ENCODE measurements at regions not wholly inside any gene's neighbourhood (a gene's known extent, or its start where the extent isn't known, plus 50 kb on each side); places are given as distances from the start of the nearest gene placed in this dataset.

- no peaks in the 10 kb centered on the region for H3K79me1 ChIP-seq (ENCODE audit: insufficient read depth, low read depth, low read length, poor library complexity, severe bottlenecking)
- H2BK20ac ChIP-seq (ENCODE audit: low read depth, low read length, poor library complexity, severe bottlenecking) = no peak overlapping the region
- H4K5ac ChIP-seq (ENCODE audit: insufficient read length, low read depth, low read length) = no peak overlapping the region
- H2AFZ ChIP-seq (ENCODE audit: low read length) = no peak overlapping the region
- Mint-ChIP-seq H3K4me3 (no peak overlapping the region), H3K36me3 (ENCODE audit: insufficient read depth in 1 of 3, low read depth in 3 of 3) (peaks cover 2 to 12% (median 5%) of the 10 kb centered on the region in 3 experiments; a peak in 4 of 7 replicates), H3K27me3 (ENCODE audit: low read depth) (no peaks in the 10 kb centered on the region), H3K4me1 (peaks cover 4 to 6% of the 10 kb centered on the region in 2 experiments; a peak in 2 of 4 replicates), H3K27ac (no peak overlapping the region), H3K9me3 (peaks cover 4 to 8% of the 10 kb centered on the region in 2 experiments; a peak in 4 of 5 replicates)
- no peaks in the 10 kb centered on the region for H3K23me2 ChIP-seq (ENCODE audit: insufficient read length, low read depth, low read length, poor library complexity, severe bottlenecking)
- no peaks in the 10 kb centered on the region for H3K4me1 ChIP-seq (ENCODE audit: insufficient read depth, low read length)
- no peaks in the 10 kb centered on the region for H4K20me1 ChIP-seq (ENCODE audit: control insufficient read depth, insufficient read depth, insufficient read length)
- no peaks in the 10 kb centered on the region for H3K9me3 ChIP-seq (ENCODE audit: control insufficient read depth, low read depth, low read length)
- H3K27me3 ChIP-seq (ENCODE audit: insufficient read depth, low read length) = no peaks in the 10 kb centered on the region
- no peak overlapping the region for H3K56ac ChIP-seq (ENCODE audit: insufficient read length, low read depth, low read length)
- no peaks in the 10 kb centered on the region for H3K79me2 ChIP-seq (ENCODE audit: insufficient read depth, low read length)
- no peak overlapping the region for H3K23ac ChIP-seq (ENCODE audit: insufficient read length, low read depth, low read length)
- no peak overlapping the region for H2BK120ac ChIP-seq (ENCODE audit: low read depth, low read length, poor library complexity, severe bottlenecking)
- no peak overlapping the region for H3K9ac ChIP-seq (ENCODE audit: extremely low read depth, insufficient read length, low read length)
- H4K91ac ChIP-seq (ENCODE audit: insufficient read length, low read depth, low read length) = no peak overlapping the region
- H3K4ac ChIP-seq (ENCODE audit: low read depth, low read length) = no peak overlapping the region
- H2BK5ac ChIP-seq (ENCODE audit: insufficient read length, low read length) = no peak overlapping the region
- no peak overlapping the region for H3K14ac ChIP-seq (ENCODE audit: insufficient read depth, low read length)
- no peak overlapping the region for H3K4me2 ChIP-seq (ENCODE audit: insufficient read depth, insufficient read length, low read length)
- no peak overlapping the region for H4K8ac ChIP-seq (replicated peaks; ENCODE audit: insufficient read length, low read depth, low read length)
- WGBS (ENCODE audit: extremely low coverage, insufficient read length, low lambda C conversion rate) = no CpG with 5 or more reads among the region's 5 CpGs
- no peak overlapping the region for H3K18ac ChIP-seq (ENCODE audit: insufficient read length, low read depth, low read length)
- DNase-seq = no peak
- H3T11ph ChIP-seq (ENCODE audit: low read length) = no peak overlapping the region
- H2AK5ac ChIP-seq (ENCODE audit: insufficient read length, low read length) = no peak overlapping the region
- H2BK12ac ChIP-seq (ENCODE audit: insufficient read length, low read depth, low read length) = no peak overlapping the region
- TF ChIP-seq, protein P1, sequence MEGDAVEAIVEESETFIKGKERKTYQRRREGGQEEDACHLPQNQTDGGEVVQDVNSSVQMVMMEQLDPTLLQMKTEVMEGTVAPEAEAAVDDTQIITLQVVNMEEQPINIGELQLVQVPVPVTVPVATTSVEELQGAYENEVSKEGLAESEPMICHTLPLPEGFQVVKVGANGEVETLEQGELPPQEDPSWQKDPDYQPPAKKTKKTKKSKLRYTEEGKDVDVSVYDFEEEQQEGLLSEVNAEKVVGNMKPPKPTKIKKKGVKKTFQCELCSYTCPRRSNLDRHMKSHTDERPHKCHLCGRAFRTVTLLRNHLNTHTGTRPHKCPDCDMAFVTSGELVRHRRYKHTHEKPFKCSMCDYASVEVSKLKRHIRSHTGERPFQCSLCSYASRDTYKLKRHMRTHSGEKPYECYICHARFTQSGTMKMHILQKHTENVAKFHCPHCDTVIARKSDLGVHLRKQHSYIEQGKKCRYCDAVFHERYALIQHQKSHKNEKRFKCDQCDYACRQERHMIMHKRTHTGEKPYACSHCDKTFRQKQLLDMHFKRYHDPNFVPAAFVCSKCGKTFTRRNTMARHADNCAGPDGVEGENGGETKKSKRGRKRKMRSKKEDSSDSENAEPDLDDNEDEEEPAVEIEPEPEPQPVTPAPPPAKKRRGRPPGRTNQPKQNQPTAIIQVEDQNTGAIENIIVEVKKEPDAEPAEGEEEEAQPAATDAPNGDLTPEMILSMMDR (conservative IDR thresholded peaks at IDR 0.05) = no peak
- H3K27ac ChIP-seq (ENCODE audit: insufficient read length, low read depth, low read length) = no peak overlapping the region
- no peak overlapping the region for H2BK15ac ChIP-seq (ENCODE audit: low read depth, low read length)
Observed at GRCh38 chr4:106495476-106495875, 126.9 kb upstream of the GIMD1 start.

Data from H9 (cell line).